ENCODE measurements at regions not wholly inside any gene's neighbourhood (a gene's known extent, or its start where the extent isn't known, plus 50 kb on each side); places are given as distances from the start of the nearest gene placed in this dataset.

DNA sequence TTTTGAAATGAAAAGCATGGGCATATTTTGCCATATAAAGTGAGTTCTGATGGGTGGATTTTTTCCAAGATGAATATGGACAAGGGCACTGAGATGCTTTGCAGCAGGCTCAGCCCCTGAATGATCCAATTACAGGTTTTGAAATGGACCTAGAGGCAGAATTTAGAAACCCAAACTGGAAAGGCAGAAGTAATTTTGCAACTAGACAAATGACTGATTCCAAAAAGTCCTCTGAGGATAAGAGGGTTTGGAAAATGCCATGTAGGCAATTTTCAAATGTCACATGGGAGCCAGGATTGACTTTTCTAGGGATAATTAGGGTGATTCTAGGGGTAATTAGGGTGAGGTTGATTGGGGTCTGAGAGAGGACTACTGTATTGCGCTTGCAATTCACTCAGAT is 148.9 kb upstream of the ZNF648 start:
- TF ChIP-seq EZH2 (IDR thresholded peaks at IDR 0.05; ENCODE audit: borderline replicate concordance, insufficient read depth, low read depth, low read length, poor library complexity, severe bottlenecking): no peak
- TF ChIP-seq, protein P1, sequence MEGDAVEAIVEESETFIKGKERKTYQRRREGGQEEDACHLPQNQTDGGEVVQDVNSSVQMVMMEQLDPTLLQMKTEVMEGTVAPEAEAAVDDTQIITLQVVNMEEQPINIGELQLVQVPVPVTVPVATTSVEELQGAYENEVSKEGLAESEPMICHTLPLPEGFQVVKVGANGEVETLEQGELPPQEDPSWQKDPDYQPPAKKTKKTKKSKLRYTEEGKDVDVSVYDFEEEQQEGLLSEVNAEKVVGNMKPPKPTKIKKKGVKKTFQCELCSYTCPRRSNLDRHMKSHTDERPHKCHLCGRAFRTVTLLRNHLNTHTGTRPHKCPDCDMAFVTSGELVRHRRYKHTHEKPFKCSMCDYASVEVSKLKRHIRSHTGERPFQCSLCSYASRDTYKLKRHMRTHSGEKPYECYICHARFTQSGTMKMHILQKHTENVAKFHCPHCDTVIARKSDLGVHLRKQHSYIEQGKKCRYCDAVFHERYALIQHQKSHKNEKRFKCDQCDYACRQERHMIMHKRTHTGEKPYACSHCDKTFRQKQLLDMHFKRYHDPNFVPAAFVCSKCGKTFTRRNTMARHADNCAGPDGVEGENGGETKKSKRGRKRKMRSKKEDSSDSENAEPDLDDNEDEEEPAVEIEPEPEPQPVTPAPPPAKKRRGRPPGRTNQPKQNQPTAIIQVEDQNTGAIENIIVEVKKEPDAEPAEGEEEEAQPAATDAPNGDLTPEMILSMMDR (IDR thresholded peaks at IDR 0.05): no peak

Measured in B cell (primary cell).